PFSK-1 (cell line): ENCODE measurements at regions not wholly inside any gene's neighbourhood (a gene's known extent, or its start where the extent isn't known, plus 50 kb on each side); places are given as distances from the start of the nearest gene placed in this dataset.

Source experiments
- FOXP2 ChIP-seq: optimal IDR thresholded peaks from 2 replicates; pipeline ENCODE3; 2011; ENCODE audit warnings: borderline replicate concordance, control low read depth, inconsistent platforms; ENCODE audit not compliant: insufficient read depth; ENCODE audit errors: extremely low read length, extremely low read depth
- POLR2AphosphoS5 ChIP-seq: IDR thresholded peaks from 2 replicates; pipeline ENCODE4 v1.6.1; 2012; ENCODE audit warnings: low read depth, mild to moderate bottlenecking, control low read depth, low read length, moderate library complexity
- SIN3A ChIP-seq: IDR thresholded peaks from 2 replicates; pipeline ENCODE4 v1.6.1; 2012; ENCODE audit warnings: mild to moderate bottlenecking, low read length, moderate library complexity, borderline replicate concordance; ENCODE audit not compliant: insufficient read depth
- TAF1 ChIP-seq: IDR thresholded peaks from 2 replicates; pipeline ENCODE4 v1.6.1; 2012; ENCODE audit warnings: low read length, control low read depth, borderline replicate concordance; ENCODE audit not compliant: insufficient read depth
- TF ChIP-seq, protein P1 (sequence below), 2 experiments: IDR thresholded peaks; 2 replicates each; pipeline versions ENCODE4 v1.6.1 to v1.8.0; 2011 to 2012; ENCODE audit warnings: low read depth in 2 of 2, low read length in 2 of 2, control low read depth in 1 of 2, inconsistent platforms in 1 of 2, mild to moderate bottlenecking in 1 of 2, moderate library complexity in 1 of 2; ENCODE audit not compliant: insufficient read depth in 1 of 2

GRCh38 chr5:25358919-25359318 is 714.1 kb upstream of the CDH10 start:
- TF ChIP-seq, protein P1, sequence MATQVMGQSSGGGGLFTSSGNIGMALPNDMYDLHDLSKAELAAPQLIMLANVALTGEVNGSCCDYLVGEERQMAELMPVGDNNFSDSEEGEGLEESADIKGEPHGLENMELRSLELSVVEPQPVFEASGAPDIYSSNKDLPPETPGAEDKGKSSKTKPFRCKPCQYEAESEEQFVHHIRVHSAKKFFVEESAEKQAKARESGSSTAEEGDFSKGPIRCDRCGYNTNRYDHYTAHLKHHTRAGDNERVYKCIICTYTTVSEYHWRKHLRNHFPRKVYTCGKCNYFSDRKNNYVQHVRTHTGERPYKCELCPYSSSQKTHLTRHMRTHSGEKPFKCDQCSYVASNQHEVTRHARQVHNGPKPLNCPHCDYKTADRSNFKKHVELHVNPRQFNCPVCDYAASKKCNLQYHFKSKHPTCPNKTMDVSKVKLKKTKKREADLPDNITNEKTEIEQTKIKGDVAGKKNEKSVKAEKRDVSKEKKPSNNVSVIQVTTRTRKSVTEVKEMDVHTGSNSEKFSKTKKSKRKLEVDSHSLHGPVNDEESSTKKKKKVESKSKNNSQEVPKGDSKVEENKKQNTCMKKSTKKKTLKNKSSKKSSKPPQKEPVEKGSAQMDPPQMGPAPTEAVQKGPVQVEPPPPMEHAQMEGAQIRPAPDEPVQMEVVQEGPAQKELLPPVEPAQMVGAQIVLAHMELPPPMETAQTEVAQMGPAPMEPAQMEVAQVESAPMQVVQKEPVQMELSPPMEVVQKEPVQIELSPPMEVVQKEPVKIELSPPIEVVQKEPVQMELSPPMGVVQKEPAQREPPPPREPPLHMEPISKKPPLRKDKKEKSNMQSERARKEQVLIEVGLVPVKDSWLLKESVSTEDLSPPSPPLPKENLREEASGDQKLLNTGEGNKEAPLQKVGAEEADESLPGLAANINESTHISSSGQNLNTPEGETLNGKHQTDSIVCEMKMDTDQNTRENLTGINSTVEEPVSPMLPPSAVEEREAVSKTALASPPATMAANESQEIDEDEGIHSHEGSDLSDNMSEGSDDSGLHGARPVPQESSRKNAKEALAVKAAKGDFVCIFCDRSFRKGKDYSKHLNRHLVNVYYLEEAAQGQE (IDR thresholded peaks at IDR 0.05; ENCODE audit: insufficient read depth in 1 of 2, low read depth in 2 of 2, low read length in 2 of 2) = no peak

- TF ChIP-seq POLR2AphosphoS5 (no peak), TAF1 (no peak), SIN3A (no peak), FOXP2 (no peak)
- TF ChIP-seq, protein P1 (IDR thresholded peaks at IDR 0.05; ENCODE audit: insufficient read depth in 1 of 2, low read depth in 2 of 2, low read length in 2 of 2) = no peak
Measured at GRCh38 chr5:25357605-25358004, 712.8 kb upstream of the CDH10 start.

GRCh38 chr5:25349746-25350145 is 705.0 kb upstream of the CDH10 start:
- TF ChIP-seq POLR2AphosphoS5 (no peak), FOXP2 (no peak)

DNA sequence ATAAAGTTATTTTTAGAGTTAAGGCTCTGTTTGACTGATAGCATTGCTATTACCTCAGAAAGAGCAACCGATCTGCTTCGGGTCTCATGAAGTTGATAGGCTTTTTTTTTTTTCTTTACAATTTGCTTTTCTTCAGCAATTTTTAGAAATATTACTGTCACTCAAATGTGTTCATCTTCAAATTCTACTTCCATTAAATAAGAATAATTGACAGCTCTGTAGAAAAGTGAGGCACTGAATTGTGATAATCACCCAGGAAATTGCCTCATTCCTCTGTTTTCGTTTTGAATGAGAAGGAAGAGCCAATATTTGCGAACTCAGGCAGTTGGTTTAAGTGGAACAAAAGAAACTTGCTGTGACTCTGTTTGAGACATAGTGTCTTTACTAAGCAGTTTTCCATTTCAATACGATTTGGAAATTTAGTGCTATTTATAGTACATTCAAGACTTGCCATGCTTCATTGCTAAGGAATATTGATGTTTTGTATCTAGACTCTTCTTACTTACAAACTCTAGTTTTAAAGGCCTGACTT is 700.5 kb upstream of the CDH10 start:
- TF ChIP-seq, protein P1 (IDR thresholded peaks at IDR 0.05; ENCODE audit: insufficient read depth in 1 of 2, low read depth in 2 of 2, low read length in 2 of 2) = no peak
- TF ChIP-seq POLR2AphosphoS5 (no peak), FOXP2 (no peak), TAF1 (no peak), SIN3A (no peak)

DNA sequence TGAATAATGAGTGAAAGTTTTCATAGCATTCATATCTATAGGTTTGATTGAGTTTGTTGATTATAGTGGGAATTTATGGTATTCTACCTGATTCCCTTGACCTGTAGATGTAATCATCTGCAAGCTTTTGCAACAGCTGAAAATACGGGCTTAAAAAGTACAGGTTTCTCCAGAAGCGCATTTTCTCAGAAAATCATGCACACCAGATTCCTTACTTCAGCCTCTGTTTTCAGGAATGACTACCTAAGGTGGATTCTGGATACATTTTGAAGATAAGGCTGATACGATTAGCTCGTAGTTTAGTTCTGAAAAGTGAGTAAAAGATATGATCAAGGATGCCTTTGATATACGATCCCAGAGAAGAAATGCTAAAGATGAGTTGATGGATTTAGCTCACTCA is 694.8 kb upstream of the CDH10 start:
- TF ChIP-seq POLR2AphosphoS5 (no peak), FOXP2 (no peak), SIN3A (no peak), TAF1 (no peak)
- TF ChIP-seq, protein P1 (IDR thresholded peaks at IDR 0.05; ENCODE audit: insufficient read depth in 1 of 2, low read depth in 2 of 2, low read length in 2 of 2) = no peak
